HepG2 (cell line): ENCODE measurements at regions not wholly inside any gene's neighbourhood (a gene's known extent, or its start where the extent isn't known, plus 50 kb on each side); places are given as distances from the start of the nearest gene placed in this dataset.
A peak's percentile ranks its signal among the peaks of the same experiment; 100 is the strongest.

Source experiments
- ATAC-seq: fragments of 200-7000 bp; cut with Tn5 transposase; 3 replicates; pipeline ENCODE4 v1.9.1; 2020; ENCODE audit warnings: mild to moderate bottlenecking, moderate library complexity
- BruUV-seq: library from RNA; stranded (reverse); fragments of 400-500 nt; replicated peaks from 2 replicates; lab custom pipeline; 2021; lab: Mats Ljungman, UMichigan
- CTCF ChIA-PET: fragments of 300-600 bp; formaldehyde crosslinking; extraction: SDS; loops from one replicate; lab custom pipeline; 2021; ENCODE audit warnings: low total read pairs, inconsistent platforms, low intra/inter-chr PET ratio; lab: Yijun Ruan, JAX
- POLR2A ChIA-PET: fragments of 350-600 bp; sonication (Branson Sonifier 250); formaldehyde crosslinking; loops from one replicate; lab custom pipeline; 2020; ENCODE audit warnings: antibody characterized with exemption, inconsistent platforms; lab: Yijun Ruan, JAX
- DNase-seq: peaks from one replicate; pipeline ENCODE4 v3.0.0-alpha.2; 2015; ENCODE audit warnings: low spot score
- FAIRE-seq: peaks from 3 replicates; lab custom pipeline; 2011; peaks lifted over from hg19 to GRCh38; lab: Jason Lieb, UNC
- H2AFZ ChIP-seq: one replicate; pipeline ENCODE4 v1.6.1; 2011; ENCODE audit warnings: low read length, inconsistent platforms
- H3K27ac ChIP-seq: fragments of 300-600 bp; 3 replicates; pipeline ENCODE4 v1.8.0; 2011; ENCODE audit warnings: mixed run types, mild to moderate bottlenecking, mixed read lengths, low read length, inconsistent platforms; ENCODE audit not compliant: insufficient read depth; ENCODE audit errors: extremely low read length
- H3K27me3 ChIP-seq, 2 experiments: fragments of 200-600 bp in 1 of 2; 2 replicates in 1 of 2; 3 replicates in 1 of 2; pipeline versions ENCODE4 v1.6.0 to v1.8.0; 2011; ENCODE audit warnings: low read length in 2 of 2, mild to moderate bottlenecking in 2 of 2, moderate library complexity in 2 of 2, inconsistent platforms in 1 of 2; ENCODE audit not compliant: insufficient read depth in 2 of 2, control insufficient read depth in 1 of 2
- H3K36me3 ChIP-seq, 2 experiments: fragments of 200-600 bp in 1 of 2; replicated peaks in 1 of 2; 2 replicates in 1 of 2; 3 replicates in 1 of 2; pipeline versions ENCODE4 v1.5.1 to v1.8.0; 2011; ENCODE audit warnings: low read length in 2 of 2, inconsistent platforms in 1 of 2; ENCODE audit not compliant: insufficient read depth in 2 of 2, control insufficient read depth in 1 of 2
- H3K4me1 ChIP-seq: 2 replicates; pipeline ENCODE4 v1.5.1; 2012; ENCODE audit warnings: low read length, inconsistent platforms; ENCODE audit not compliant: insufficient read depth
- H3K4me2 ChIP-seq: 2 replicates; pipeline ENCODE4 v1.6.0; 2011; ENCODE audit warnings: low read depth, low read length, inconsistent platforms
- H3K4me3 ChIP-seq, 3 experiments: fragments of 200-600 bp in 1 of 3; sonication (generic), shearing (Covaris generic) in 1 of 3; replicated peaks in 1 of 3; 2 replicates each; pipeline ENCODE4 v1.5.1; 2011 to 2016; ENCODE audit warnings: low read length in 3 of 3, inconsistent platforms in 2 of 3, low read depth in 2 of 3, mild to moderate bottlenecking in 2 of 3, control low read depth in 1 of 3, mixed read lengths in 1 of 3; ENCODE audit not compliant: insufficient read depth in 1 of 3
- H3K79me2 ChIP-seq: one replicate; pipeline ENCODE4 v1.6.1; 2011; ENCODE audit warnings: low read length, inconsistent platforms; ENCODE audit not compliant: insufficient read depth
- H3K9ac ChIP-seq: 2 replicates; pipeline ENCODE4 v1.6.0; 2011; ENCODE audit warnings: mild to moderate bottlenecking, low read depth, low read length, inconsistent platforms; ENCODE audit not compliant: insufficient read depth
- H3K9me3 ChIP-seq: 2 replicates; pipeline ENCODE4 v1.5.1; 2012; ENCODE audit warnings: mild to moderate bottlenecking, low read length
- H4K20me1 ChIP-seq: 2 replicates; pipeline ENCODE4 v1.6.0; 2011; ENCODE audit warnings: inconsistent platforms, mild to moderate bottlenecking, low read length, moderate library complexity; ENCODE audit not compliant: insufficient read depth
- BCL6 ChIP-seq: IDR thresholded peaks from 2 replicates; pipeline ENCODE4 v1.6.1; 2016; ENCODE audit warnings: missing genetic modification reagents, missing compliant biosample characterization
- CHCHD3 ChIP-seq: sonication (generic); formaldehyde crosslinking; IDR thresholded peaks from 2 replicates; pipeline ENCODE4 v1.8.0; 2022; ENCODE audit warnings: mild to moderate bottlenecking, missing genetic modification reagents, moderate library complexity
- FIP1L1 ChIP-seq: fragments of 200-400 bp; formaldehyde crosslinking; IDR thresholded peaks from 2 replicates; pipeline ENCODE4 v1.6.1; 2018; ENCODE audit warnings: low read depth, mild to moderate bottlenecking, low read length, moderate library complexity, borderline replicate concordance; ENCODE audit not compliant: insufficient read depth
- HES4 ChIP-seq: sonication (generic); formaldehyde crosslinking; IDR thresholded peaks from 2 replicates; pipeline ENCODE4 v1.9.0; 2021; ENCODE audit warnings: mild to moderate bottlenecking, missing genetic modification reagents, borderline replicate concordance
- HNRNPLL ChIP-seq: fragments of 200-400 bp; formaldehyde crosslinking; IDR thresholded peaks from 2 replicates; pipeline ENCODE4 v1.6.1; 2017; ENCODE audit warnings: mild to moderate bottlenecking, low read depth, low read length; ENCODE audit not compliant: poor library complexity, severe bottlenecking
- KAT2B ChIP-seq: fragments of 150-350 bp; IDR thresholded peaks from 2 replicates; pipeline ENCODE4 v1.6.1; 2014; ENCODE audit warnings: low read depth, low read length, borderline replicate concordance
- RARA ChIP-seq: IDR thresholded peaks from 2 replicates; pipeline ENCODE4 v1.6.1; 2016; ENCODE audit warnings: missing genetic modification reagents, missing compliant biosample characterization
- SKI ChIP-seq: fragments of 450-650 bp; IDR thresholded peaks from one replicate; pipeline ENCODE4 v1.6.1; 2018; ENCODE audit warnings: mild to moderate bottlenecking; ENCODE audit not compliant: partially characterized antibody
- ZBTB1 ChIP-seq: sonication (generic); formaldehyde crosslinking; IDR thresholded peaks from 2 replicates; pipeline ENCODE4 v1.4.0; 2020; ENCODE audit warnings: missing genetic modification reagents, borderline replicate concordance
- ZNF543 ChIP-seq: sonication (generic); formaldehyde crosslinking; IDR thresholded peaks from 2 replicates; pipeline ENCODE4 v1.4.0; 2020; ENCODE audit warnings: mild to moderate bottlenecking, missing genetic modification reagents
- ZNF569 ChIP-seq: sonication (generic); formaldehyde crosslinking; IDR thresholded peaks from 2 replicates; pipeline ENCODE4 v1.5.0; 2020; ENCODE audit warnings: mild to moderate bottlenecking, missing genetic modification reagents, moderate library complexity, borderline replicate concordance
- WGBS: methylation state at CpG from one replicate; pipeline ENCODE4 v1.1.6; 2017; ENCODE audit warnings: low lambda C conversion rate; 5-methylcytosine and 5-hydroxymethylcytosine counted together
- in situ Hi-C: cut with HindIII; loops from 2 replicates; pipeline ENCODE4 v1.10.0; 2017; ENCODE audit warnings: low pct_unique_long_range_greater_than_20kb; ENCODE audit not compliant: extremely low pct_ligation_motif_present
- intact Hi-C: fragments of 100-400 bp; cut with micrococcal nuclease; formaldehyde crosslinking; loops from one replicate; pipeline ENCODE4 v1.10.0; 2022; ENCODE audit not compliant: unreplicated experiment
- TF ChIP-seq, protein P1 (sequence below): sonication (generic); formaldehyde crosslinking; IDR thresholded peaks from 2 replicates; pipeline ENCODE4 v1.9.0; 2021; ENCODE audit warnings: missing genetic modification reagents, borderline replicate concordance
- TF ChIP-seq, protein P2 (sequence below): sonication (generic); formaldehyde crosslinking; IDR thresholded peaks from 2 replicates; pipeline ENCODE4 v1.4.0; 2020; ENCODE audit warnings: missing genetic modification reagents

DNA sequence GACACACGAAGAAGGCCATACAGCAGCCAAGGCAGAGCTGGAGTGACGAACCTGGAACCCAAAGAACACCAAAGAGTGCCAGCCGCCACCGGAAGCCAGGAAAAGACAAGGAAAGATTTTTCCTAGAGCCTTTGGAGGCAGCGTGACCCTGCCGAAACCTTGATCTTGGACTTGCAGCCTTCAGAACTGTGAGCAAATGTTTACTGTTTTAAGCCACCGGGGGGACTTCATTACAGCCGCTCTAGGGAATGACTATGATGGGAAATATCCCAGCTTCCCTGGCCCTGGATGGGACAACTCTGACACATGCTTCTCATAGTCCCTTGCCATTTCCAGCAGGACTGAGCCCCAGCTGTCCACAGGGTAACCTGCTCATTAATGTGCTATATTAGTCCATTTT lies 270.6 kb downstream of the HAPSTR1 start:
- Histone ChIP-seq H3K27me3 (peaks cover 0 to 3% of the 10 kb centered on the region in 2 experiments; a peak in 1 of 5 replicates), H3K36me3 (no peaks in the 10 kb centered on the region), H3K4me2 (no peak overlapping the region), H3K9ac (no peak overlapping the region), H4K20me1 (no peaks in the 10 kb centered on the region), H3K79me2 (no peaks in the 10 kb centered on the region), H3K27ac (no peak overlapping the region), H3K4me3 (no peak overlapping the region), H3K9me3 (no peaks in the 10 kb centered on the region), H3K4me1 (peaks cover 21% of the 10 kb centered on the region), H2AFZ (no peak overlapping the region)
- CTCF ChIA-PET: no interaction called here
- TF ChIP-seq BCL6 (CRISPR knock-in tag) (peak; percentile 77), FIP1L1 (no peak), SKI (peak; percentile 17), CHCHD3 (CRISPR knock-in tag) (no peak), HES4 (CRISPR knock-in tag) (no peak), KAT2B (no peak), HNRNPLL (no peak), ZNF543 (no peak), ZBTB1 (CRISPR knock-in tag) (no peak), RARA (CRISPR knock-in tag) (peak; percentile 51; the same call in 1 of the 2 replicates), ZNF569 (CRISPR knock-in tag) (no peak)
- TF ChIP-seq, protein P1, sequence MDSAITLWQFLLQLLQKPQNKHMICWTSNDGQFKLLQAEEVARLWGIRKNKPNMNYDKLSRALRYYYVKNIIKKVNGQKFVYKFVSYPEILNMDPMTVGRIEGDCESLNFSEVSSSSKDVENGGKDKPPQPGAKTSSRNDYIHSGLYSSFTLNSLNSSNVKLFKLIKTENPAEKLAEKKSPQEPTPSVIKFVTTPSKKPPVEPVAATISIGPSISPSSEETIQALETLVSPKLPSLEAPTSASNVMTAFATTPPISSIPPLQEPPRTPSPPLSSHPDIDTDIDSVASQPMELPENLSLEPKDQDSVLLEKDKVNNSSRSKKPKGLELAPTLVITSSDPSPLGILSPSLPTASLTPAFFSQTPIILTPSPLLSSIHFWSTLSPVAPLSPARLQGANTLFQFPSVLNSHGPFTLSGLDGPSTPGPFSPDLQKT (CRISPR knock-in tag): no peak
- TF ChIP-seq, protein P2, sequence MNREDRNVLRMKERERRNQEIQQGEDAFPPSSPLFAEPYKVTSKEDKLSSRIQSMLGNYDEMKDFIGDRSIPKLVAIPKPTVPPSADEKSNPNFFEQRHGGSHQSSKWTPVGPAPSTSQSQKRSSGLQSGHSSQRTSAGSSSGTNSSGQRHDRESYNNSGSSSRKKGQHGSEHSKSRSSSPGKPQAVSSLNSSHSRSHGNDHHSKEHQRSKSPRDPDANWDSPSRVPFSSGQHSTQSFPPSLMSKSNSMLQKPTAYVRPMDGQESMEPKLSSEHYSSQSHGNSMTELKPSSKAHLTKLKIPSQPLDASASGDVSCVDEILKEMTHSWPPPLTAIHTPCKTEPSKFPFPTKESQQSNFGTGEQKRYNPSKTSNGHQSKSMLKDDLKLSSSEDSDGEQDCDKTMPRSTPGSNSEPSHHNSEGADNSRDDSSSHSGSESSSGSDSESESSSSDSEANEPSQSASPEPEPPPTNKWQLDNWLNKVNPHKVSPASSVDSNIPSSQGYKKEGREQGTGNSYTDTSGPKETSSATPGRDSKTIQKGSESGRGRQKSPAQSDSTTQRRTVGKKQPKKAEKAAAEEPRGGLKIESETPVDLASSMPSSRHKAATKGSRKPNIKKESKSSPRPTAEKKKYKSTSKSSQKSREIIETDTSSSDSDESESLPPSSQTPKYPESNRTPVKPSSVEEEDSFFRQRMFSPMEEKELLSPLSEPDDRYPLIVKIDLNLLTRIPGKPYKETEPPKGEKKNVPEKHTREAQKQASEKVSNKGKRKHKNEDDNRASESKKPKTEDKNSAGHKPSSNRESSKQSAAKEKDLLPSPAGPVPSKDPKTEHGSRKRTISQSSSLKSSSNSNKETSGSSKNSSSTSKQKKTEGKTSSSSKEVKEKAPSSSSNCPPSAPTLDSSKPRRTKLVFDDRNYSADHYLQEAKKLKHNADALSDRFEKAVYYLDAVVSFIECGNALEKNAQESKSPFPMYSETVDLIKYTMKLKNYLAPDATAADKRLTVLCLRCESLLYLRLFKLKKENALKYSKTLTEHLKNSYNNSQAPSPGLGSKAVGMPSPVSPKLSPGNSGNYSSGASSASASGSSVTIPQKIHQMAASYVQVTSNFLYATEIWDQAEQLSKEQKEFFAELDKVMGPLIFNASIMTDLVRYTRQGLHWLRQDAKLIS (CRISPR knock-in tag): no peak
- POLR2A ChIA-PET: no interaction called here
- in situ Hi-C loops (no loop called here), intact Hi-C loops (no loop called here)
- 40% methylated on average over 8 of the region's 8 CpGs for whole genome bisulfite sequencing
- ATAC-seq (0 out of 3 replicates have a peak, but pooled peaks have one; percentile 24), FAIRE-seq (no peak), DNase-seq (peak; percentile 20)
- BruUV-seq: no TSS peak
